AG10803 (cell line): ENCODE measurements at regions not wholly inside any gene's neighbourhood (a gene's known extent, or its start where the extent isn't known, plus 50 kb on each side); places are given as distances from the start of the nearest gene placed in this dataset.

ENCODE experiments used
- DNase-seq: peaks from one replicate; pipeline ENCODE4 v3.0.0; 2010; ENCODE audit warnings: low read depth
- H3K4me3 ChIP-seq: 2 replicates; pipeline ENCODE4 v1.5.1; 2011; ENCODE audit warnings: mild to moderate bottlenecking, low read length, control low read depth
- TF ChIP-seq, protein P1 (sequence below): conservative IDR thresholded peaks from 2 replicates; pipeline ENCODE4 v1.5.1; 2011; ENCODE audit warnings: mild to moderate bottlenecking, low read length, control low read depth, inconsistent platforms

DNA sequence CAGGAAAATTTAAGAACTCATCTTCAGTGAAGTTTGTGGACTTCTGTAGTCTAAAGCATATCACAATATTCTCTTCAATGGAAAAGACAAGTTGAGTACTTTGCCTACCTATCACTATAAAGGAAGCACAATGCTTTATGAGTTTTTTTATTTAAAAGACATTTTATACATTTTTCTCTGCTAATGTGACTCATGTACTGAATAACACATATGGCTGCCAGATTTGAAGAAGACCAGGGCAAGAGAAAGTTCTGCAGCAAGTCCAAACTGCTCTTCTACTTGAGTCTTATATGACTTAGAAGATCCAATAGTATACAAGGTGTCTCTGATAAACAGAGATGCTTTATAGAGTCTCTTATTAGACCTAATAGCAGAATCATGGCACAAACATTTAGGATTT lies 978.4 kb downstream of the TLE4 start:
- no peak for DNase-seq
- TF ChIP-seq, protein P1, sequence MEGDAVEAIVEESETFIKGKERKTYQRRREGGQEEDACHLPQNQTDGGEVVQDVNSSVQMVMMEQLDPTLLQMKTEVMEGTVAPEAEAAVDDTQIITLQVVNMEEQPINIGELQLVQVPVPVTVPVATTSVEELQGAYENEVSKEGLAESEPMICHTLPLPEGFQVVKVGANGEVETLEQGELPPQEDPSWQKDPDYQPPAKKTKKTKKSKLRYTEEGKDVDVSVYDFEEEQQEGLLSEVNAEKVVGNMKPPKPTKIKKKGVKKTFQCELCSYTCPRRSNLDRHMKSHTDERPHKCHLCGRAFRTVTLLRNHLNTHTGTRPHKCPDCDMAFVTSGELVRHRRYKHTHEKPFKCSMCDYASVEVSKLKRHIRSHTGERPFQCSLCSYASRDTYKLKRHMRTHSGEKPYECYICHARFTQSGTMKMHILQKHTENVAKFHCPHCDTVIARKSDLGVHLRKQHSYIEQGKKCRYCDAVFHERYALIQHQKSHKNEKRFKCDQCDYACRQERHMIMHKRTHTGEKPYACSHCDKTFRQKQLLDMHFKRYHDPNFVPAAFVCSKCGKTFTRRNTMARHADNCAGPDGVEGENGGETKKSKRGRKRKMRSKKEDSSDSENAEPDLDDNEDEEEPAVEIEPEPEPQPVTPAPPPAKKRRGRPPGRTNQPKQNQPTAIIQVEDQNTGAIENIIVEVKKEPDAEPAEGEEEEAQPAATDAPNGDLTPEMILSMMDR: no peak
- H3K4me3 ChIP-seq: no peak overlapping the region

DNA sequence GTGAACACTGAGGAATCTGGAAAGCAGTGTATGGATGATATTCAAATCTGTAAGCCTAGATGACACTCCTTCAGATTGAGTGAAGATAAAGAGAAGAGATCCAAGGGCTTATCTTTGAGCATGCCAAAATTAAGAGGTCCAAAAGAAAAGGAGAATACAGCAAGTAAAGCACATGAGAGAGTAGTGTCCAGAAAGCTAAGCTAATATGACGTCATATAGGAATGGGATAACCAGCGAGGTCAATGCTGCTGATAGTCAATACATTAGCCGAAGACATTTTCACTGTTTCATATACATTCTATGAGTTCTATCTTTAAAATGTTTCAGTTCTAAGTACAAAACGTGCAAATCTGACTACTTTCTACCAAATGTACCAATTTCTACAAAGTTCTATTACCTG lies 975.8 kb downstream of the TLE4 start:
- no peak overlapping the region for H3K4me3 ChIP-seq
- TF ChIP-seq, protein P1: no peak
- no peak for DNase-seq

GRCh38 chr9:80540387-80540786 lies 968.6 kb downstream of the TLE4 start:
- no peak for DNase-seq
- TF ChIP-seq, protein P1: no peak

GRCh38 chr9:80538976-80539375 lies 967.2 kb downstream of the TLE4 start:
- TF ChIP-seq, protein P1: no peak
- no peak for DNase-seq

More at GRCh38 chr9:80540387-80540786, 968.6 kb downstream of the TLE4 start:
- no peak overlapping the region for H3K4me3 ChIP-seq

DNA sequence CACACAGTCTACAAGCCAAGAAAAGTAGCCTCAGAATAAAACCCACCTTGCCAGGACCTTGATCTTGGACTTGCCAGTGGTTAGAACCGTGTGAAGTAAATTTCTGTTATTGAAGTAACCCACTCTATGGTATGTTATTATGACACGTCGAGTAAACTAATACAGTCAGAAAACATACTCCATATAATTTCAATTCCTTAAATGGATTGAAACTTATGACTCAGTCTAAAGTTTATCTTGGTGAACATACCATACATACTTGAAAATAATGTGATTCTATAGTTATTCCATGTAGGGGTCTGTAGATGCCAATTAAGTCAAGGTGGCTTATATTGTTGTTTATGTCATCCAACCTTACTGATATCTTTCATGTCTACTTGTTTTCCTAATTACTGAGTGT lies 950.7 kb downstream of the TLE4 start:
- TF ChIP-seq, protein P1: no peak
- no peak overlapping the region for H3K4me3 ChIP-seq
- DNase-seq: no peak

More at GRCh38 chr9:80538976-80539375, 967.2 kb downstream of the TLE4 start:
- H3K4me3 ChIP-seq: no peak overlapping the region

DNA sequence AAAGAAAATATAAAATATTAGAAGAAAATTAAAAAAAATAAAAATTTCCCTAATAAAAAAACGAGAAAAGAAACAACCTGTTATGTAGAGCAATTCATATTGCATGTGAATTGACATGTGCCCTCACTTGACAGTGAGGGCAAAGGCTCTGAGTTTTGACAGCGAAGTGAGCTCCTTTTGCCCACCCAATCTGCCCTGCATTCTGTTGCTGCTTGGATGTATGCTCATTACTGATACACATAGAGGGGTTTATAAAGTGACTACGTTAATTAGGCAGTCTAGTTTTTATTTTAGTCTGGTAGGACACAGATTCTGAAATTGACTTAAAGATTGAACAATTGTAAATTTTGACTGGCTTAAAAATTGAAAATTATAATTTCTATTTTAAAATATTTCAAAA lies 949.4 kb downstream of the TLE4 start:
- DNase-seq: no peak
- TF ChIP-seq, protein P1: no peak
- H3K4me3 ChIP-seq: no peak overlapping the region

DNA sequence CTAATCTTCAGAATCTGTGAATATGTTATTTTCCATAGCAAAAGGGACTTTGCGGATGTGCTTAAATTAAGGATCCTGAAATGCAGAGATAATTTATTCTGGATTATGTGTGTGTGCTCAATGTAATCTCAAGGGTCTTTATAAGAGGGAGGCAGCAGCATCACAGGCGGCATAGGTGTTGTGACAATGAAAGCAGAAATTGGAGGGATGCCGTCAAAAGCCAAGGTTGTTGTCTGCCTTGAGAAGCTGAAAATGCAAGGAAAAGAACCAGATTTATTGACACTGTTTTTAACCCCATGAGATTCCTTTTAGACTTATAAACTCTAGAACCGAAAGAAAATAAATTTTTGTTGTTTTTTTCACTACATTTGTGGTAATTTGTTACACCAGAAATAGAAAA lies 948.5 kb downstream of the TLE4 start:
- no peak for DNase-seq
- H3K4me3 ChIP-seq: no peak overlapping the region
- TF ChIP-seq, protein P1: no peak
